HCT116 (cell line): ENCODE measurements at regions not wholly inside any gene's neighbourhood (a gene's known extent, or its start where the extent isn't known, plus 50 kb on each side); places are given as distances from the start of the nearest gene placed in this dataset.

Source experiments
- ATAC-seq: fragments of 200-7000 bp; cut with Tn5 transposase; 2 replicates; pipeline ENCODE4 v1.9.1; 2020; ENCODE audit warnings: mild to moderate bottlenecking, moderate library complexity
- BruUV-seq: library from RNA; stranded (reverse); fragments of 400-500 nt; replicated peaks from 2 replicates; lab custom pipeline; 2021; lab: Mats Ljungman, UMichigan
- CTCF ChIA-PET: fragments of 300-600 bp; sonication (Branson Sonifier 250); formaldehyde crosslinking; loops from one replicate; lab custom pipeline; 2021; ENCODE audit warnings: antibody characterized with exemption; lab: Charles Lee
- POLR2A ChIA-PET: fragments of 300-600, 350-600 bp; sonication (Branson Sonifier 250); formaldehyde crosslinking; loops from one replicate; lab custom pipeline; 2021; ENCODE audit warnings: antibody characterized with exemption; lab: Charles Lee
- RAD21 ChIA-PET, 2 experiments: fragments of 300-600 bp; sonication (Branson Sonifier 250); formaldehyde crosslinking; loops; one replicate each; lab custom pipeline; 2023; ENCODE audit warnings: low total read pairs in 2 of 2; ENCODE audit not compliant: uncharacterized antibody in 2 of 2, unreplicated experiment in 2 of 2, low non-redundant PET in 1 of 2; lab: Charles Lee
- DNase-seq: peaks from one replicate; pipeline ENCODE4 v3.0.0-alpha.2; 2010; ENCODE audit warnings: low read depth, low spot score
- H2AFZ ChIP-seq: fragments of 200-600 bp; shearing (Covaris generic), sonication (generic); 2 replicates; pipeline ENCODE4 v1.6.1; 2017; ENCODE audit warnings: low read depth, mixed run types, mixed read lengths, antibody characterized with exemption, low read length; ENCODE audit not compliant: poor library complexity, severe bottlenecking
- H3K27ac ChIP-seq: 2 replicates; pipeline ENCODE4 v1.5.1; 2012; ENCODE audit warnings: low read depth, low read length
- H3K27me3 ChIP-seq: fragments of 200-600 bp; sonication (generic); 2 replicates; pipeline ENCODE4 v1.6.1; 2016; ENCODE audit warnings: mixed run types, low read length, mixed read lengths; ENCODE audit not compliant: insufficient read depth
- H3K36me3 ChIP-seq, 2 experiments: fragments of 200-500 bp in 1 of 2; fragments of 200-600 bp in 1 of 2; sonication (Bioruptor generic) in 1 of 2; sonication (generic) in 1 of 2; 2 replicates each; pipeline versions ENCODE4 v1.5.1 to v1.6.1; 2014 to 2016; ENCODE audit warnings: low read length in 2 of 2, inconsistent platforms in 1 of 2, mixed read lengths in 1 of 2, mixed run types in 1 of 2; ENCODE audit not compliant: insufficient read depth in 2 of 2, control insufficient read depth in 1 of 2
- H3K4me1 ChIP-seq, 2 experiments: fragments of 200-600 bp in 1 of 2; sonication (generic) in 1 of 2; 2 replicates each; pipeline versions ENCODE4 v1.5.1 to v1.6.1; 2012 to 2017; ENCODE audit warnings: low read length in 2 of 2, inconsistent platforms in 1 of 2, mild to moderate bottlenecking in 1 of 2, mixed read lengths in 1 of 2, mixed run types in 1 of 2, moderate library complexity in 1 of 2; ENCODE audit not compliant: insufficient read depth in 2 of 2, control insufficient read depth in 1 of 2
- H3K4me2 ChIP-seq: fragments of 200-600 bp; sonication (generic); 2 replicates; pipeline ENCODE4 v1.6.1; 2017; ENCODE audit warnings: mixed run types, low read length, mixed read lengths
- H3K4me3 ChIP-seq, 2 experiments: fragments of 200-600 bp in 1 of 2; sonication (generic) in 1 of 2; replicated peaks in 1 of 2; 2 replicates each; pipeline ENCODE4 v1.5.1; 2011 to 2016; ENCODE audit warnings: low read length in 2 of 2, control low read depth in 1 of 2, low read depth in 1 of 2, mild to moderate bottlenecking in 1 of 2, mixed read lengths in 1 of 2, mixed run types in 1 of 2
- H3K79me2 ChIP-seq: fragments of 200-600 bp; sonication (generic); 2 replicates; pipeline ENCODE4 v1.6.1; 2017; ENCODE audit warnings: mild to moderate bottlenecking, mixed run types, low read length, moderate library complexity, mixed read lengths; ENCODE audit not compliant: insufficient read depth
- H3K9ac ChIP-seq: fragments of 200-600 bp; sonication (generic); 2 replicates; pipeline ENCODE4 v1.6.1; 2016; ENCODE audit warnings: low read length, mixed read lengths
- H3K9me2 ChIP-seq: fragments of 200-600 bp; sonication (generic), shearing (Covaris generic); 2 replicates; pipeline ENCODE4 v1.6.1; 2017; ENCODE audit warnings: mixed run types, mild to moderate bottlenecking, moderate library complexity; ENCODE audit not compliant: insufficient read depth
- H3K9me3 ChIP-seq, 2 experiments: fragments of 200-500 bp in 1 of 2; fragments of 200-600 bp in 1 of 2; sonication (Bioruptor generic) in 1 of 2; sonication (generic) in 1 of 2; 2 replicates each; pipeline ENCODE4 v1.6.1; 2014 to 2017; ENCODE audit warnings: low read length in 2 of 2, mixed read lengths in 2 of 2, inconsistent platforms in 1 of 2, low read depth in 1 of 2, mild to moderate bottlenecking in 1 of 2, mixed run types in 1 of 2, moderate library complexity in 1 of 2; ENCODE audit not compliant: control insufficient read depth in 1 of 2, insufficient read depth in 1 of 2
- H4K20me1 ChIP-seq: fragments of 200-600 bp; sonication (generic), shearing (Covaris generic); 2 replicates; pipeline ENCODE4 v1.6.1; 2017; ENCODE audit warnings: mixed run types, mild to moderate bottlenecking, moderate library complexity; ENCODE audit not compliant: insufficient read depth
- ATF3 ChIP-seq: IDR thresholded peaks from 2 replicates; pipeline ENCODE4 v1.6.1; 2012
- CTCF ChIP-seq, 3 experiments: fragments of 200-600 bp in 1 of 3; sonication (generic) in 1 of 3; IDR thresholded peaks in 2 of 3; conservative IDR thresholded peaks in 1 of 3; 2 replicates each; pipeline ENCODE4 v1.5.1; 2012 to 2017; ENCODE audit warnings: low read depth in 2 of 3, low read length in 2 of 3, antibody characterized with exemption in 1 of 3, borderline replicate concordance in 1 of 3, control low read depth in 1 of 3, mild to moderate bottlenecking in 1 of 3, mixed read lengths in 1 of 3, mixed run types in 1 of 3, moderate library complexity in 1 of 3; ENCODE audit not compliant: insufficient read depth in 1 of 3
- FOSL1 ChIP-seq: IDR thresholded peaks from 2 replicates; pipeline ENCODE4 v1.6.1; 2012; ENCODE audit warnings: low read depth
- MAX ChIP-seq: IDR thresholded peaks from 2 replicates; pipeline ENCODE4 v1.6.1; 2012
- RAD21 ChIP-seq: IDR thresholded peaks from 2 replicates; pipeline ENCODE4 v1.6.1; 2012; ENCODE audit warnings: low read depth, mild to moderate bottlenecking
- REST ChIP-seq: IDR thresholded peaks from 2 replicates; pipeline ENCODE4 v1.6.1; 2012; ENCODE audit warnings: low read depth
- SP1 ChIP-seq: IDR thresholded peaks from 2 replicates; pipeline ENCODE4 v1.6.1; 2012; ENCODE audit warnings: low read depth
- intact Hi-C: fragments of 100-400 bp; cut with micrococcal nuclease; formaldehyde crosslinking; loops from 2 replicates; pipeline ENCODE4 v1.10.0; 2022

- Histone ChIP-seq H3K4me1 (peaks cover 6 to 13% of the 10 kb centered on the region in 2 experiments), H3K27me3 (no peaks in the 10 kb centered on the region), H3K36me3 (no peaks in the 10 kb centered on the region), H3K9me2 (no peaks in the 10 kb centered on the region), H3K79me2 (no peaks in the 10 kb centered on the region), H3K9me3 (no peaks in the 10 kb centered on the region), H4K20me1 (no peaks in the 10 kb centered on the region), H3K27ac (no peak overlapping the region), H3K4me3 (no peak overlapping the region), H3K9ac (no peak overlapping the region), H3K4me2 (no peak overlapping the region), H2AFZ (peak overlapping the region; percentile 36)
- ChIA-PET POLR2A (no interaction called here), CTCF (interaction anchor here (0.5 kb wide), 1 partner anchor 64 kb away, joined by 3 read pairs; no protein-coding TSS in a partner anchor), RAD21 (no interaction called here)
- BruUV-seq = no TSS peak
- intact Hi-C loops = no loop called here
- ATAC-seq (no peak), DNase-seq (no peak)
- TF ChIP-seq SP1 = no peak
- no peak for TF ChIP-seq MAX
Observed at GRCh38 chr21:35938446-35938845, 121.9 kb downstream of the SETD4 start.

GRCh38 chr21:35933466-35933865 is 126.9 kb downstream of the SETD4 start:
- Histone ChIP-seq H3K9me2 (no peaks in the 10 kb centered on the region), H3K79me2 (no peaks in the 10 kb centered on the region), H3K36me3 (no peaks in the 10 kb centered on the region), H3K27ac (peak overlapping the region; percentile 42; the same call in 1 of the 2 replicates), H3K9ac (no peak overlapping the region), H3K4me3 (peak overlapping the region in 1 of 2 experiments; percentile 10; a peak in 2 of 4 replicates), H3K4me1 (peaks cover 23 to 31% of the 10 kb centered on the region in 2 experiments), H4K20me1 (no peaks in the 10 kb centered on the region), H3K27me3 (no peaks in the 10 kb centered on the region), H3K4me2 (peak overlapping the region; percentile 57), H2AFZ (peak overlapping the region; percentile 47), H3K9me3 (no peaks in the 10 kb centered on the region)
- RAD21 ChIA-PET = interaction anchor here in 1 of 2 experiments (0.6 to 0.7 kb wide), 2 partner anchors 93 to 639 kb away, joined by 3 read pairs; no protein-coding TSS in a partner anchor
- DNase-seq (peak; percentile 36), ATAC-seq (peak; percentile 39)
- no TSS peak for BruUV-seq
- POLR2A ChIA-PET = no interaction called here
- TF ChIP-seq MAX = no peak
- no peak for TF ChIP-seq ATF3
- no peak for TF ChIP-seq REST
- peak; percentile 23; the same call in 1 of the 2 replicates for TF ChIP-seq RAD21
- no peak for TF ChIP-seq FOSL1
- peak in 2 of 3 experiments; percentile 36 to 44; a peak in 4 of 6 replicates for TF ChIP-seq CTCF (IDR thresholded peaks at IDR 0.05 in 2 of 3, conservative IDR thresholded peaks at IDR 0.05 in 1 of 3; ENCODE audit: borderline replicate concordance in 1 of 3, insufficient read depth in 1 of 3, low read depth in 2 of 3, low read length in 2 of 3)
- intact Hi-C loops = loop anchor here (2.0 to 5.0 kb wide), 3 partner anchors 533 to 1045 kb away; no protein-coding TSS in a partner anchor
- CTCF ChIA-PET = interaction anchor here (1.9 kb wide), 2 partner anchors 1188 to 1245 kb away, joined by 6 to 8 read pairs; no protein-coding TSS in a partner anchor
